Adrenal gland (tissue), 9 donors: ENCODE measurements at regions not wholly inside any gene's neighbourhood (a gene's known extent, or its start where the extent isn't known, plus 50 kb on each side); places are given as distances from the start of the nearest gene placed in this dataset.

Source experiments
- DNase-seq, 7 donors: peaks; one replicate each; pipeline ENCODE4 v3.0.0-alpha.2; 2019 to 2020
- H3K27ac ChIP-seq, 5 donors: fragments of 200-600 bp; sonication (generic) in 4 of 5; 1 replicate in 3 of 5; 2 replicates in 2 of 5; pipeline versions ENCODE4 v1.5.1 to v1.8.0; 2016 to 2020; ENCODE audit warnings: mild to moderate bottlenecking in 1 of 5
- H3K27me3 ChIP-seq: fragments of 200-600 bp; 2 replicates; pipeline ENCODE4 v1.8.0; 2021
- H3K36me3 ChIP-seq, 2 donors: fragments of 200-600 bp; replicated peaks in 1 of 2; 1 replicate in 1 of 2; 2 replicates in 1 of 2; pipeline versions ENCODE4 v1.5.1 to v1.8.0; 2018 to 2022
- H3K4me1 ChIP-seq, 2 donors: fragments of 200-600 bp; replicated peaks in 1 of 2; 1 replicate in 1 of 2; 2 replicates in 1 of 2; pipeline versions ENCODE4 v1.5.1 to v1.8.0; 2018 to 2021
- H3K4me3 ChIP-seq, 4 donors: fragments of 200-600 bp; sonication (generic) in 3 of 4; one replicate each; pipeline ENCODE4 v1.5.1; 2016 to 2018
- H3K9me3 ChIP-seq, 3 donors: fragments of 200-600 bp; sonication (generic) in 1 of 3; replicated peaks in 1 of 3; 1 replicate in 2 of 3; 2 replicates in 1 of 3; pipeline versions ENCODE4 v1.5.1 to v1.8.0; 2016 to 2021
- CTCF ChIP-seq, 6 experiments: fragments of 450-650 bp in 4 of 6; fragments of 200-600 bp in 2 of 6; sonication (generic) in 1 of 6; IDR thresholded peaks; 1 replicate in 5 of 6; 2 replicates in 1 of 6; pipeline versions ENCODE4 v1.5.1 to v1.8.0; 2016 to 2021; ENCODE audit warnings: antibody characterized with exemption in 6 of 6, mild to moderate bottlenecking in 2 of 6, moderate library complexity in 1 of 6
- POLR2A ChIP-seq, 2 donors: fragments of 450-650 bp; IDR thresholded peaks; one replicate each; pipeline ENCODE4 v1.6.1; 2017; ENCODE audit warnings: antibody characterized with exemption in 2 of 2, mild to moderate bottlenecking in 2 of 2, moderate library complexity in 1 of 2
- WGBS, 4 donors: extraction: QIAGEN DNeasy Blood & Tissue Kit in 2 of 4; methylation state at CpG; one replicate each; pipeline versions ENCODE4 v1.1.5 to v1.1.7; 2013 to 2017; 5-methylcytosine and 5-hydroxymethylcytosine counted together
- intact Hi-C, 2 donors: fragments of 100-400 bp; cut with DNase I; formaldehyde crosslinking; loops; one replicate each; pipeline versions ENCODE4 v1.14.1 to v1.15.0; 2022 to 2023
- donor health status: healthy with polysubstance abuse.
- donor health status: Bipolar disorder and iron deficiency.
- donor health status: DM: yes; HTN: yes; CAD: no.
- donor health status: DM: no; HTN: no; CAD: no.
- donor health status: DM: no; HTN: no; CAD: no.

GRCh38 chrX:130555341-130555740 lies 153.6 kb downstream of the RBMX2 start:
- Histone ChIP-seq H3K4me1 (no peaks in the 10 kb centered on the region), H3K27me3 (peaks cover 11% of the 10 kb centered on the region), H3K4me3 (no peak overlapping the region), H3K36me3 (no peaks in the 10 kb centered on the region), H3K9me3 (no peaks in the 10 kb centered on the region), H3K27ac (no peak overlapping the region)
- TF ChIP-seq POLR2A (IDR thresholded peaks at IDR 0.05), result no peak
- TF ChIP-seq CTCF (IDR thresholded peaks at IDR 0.05), result no peak
- WGBS, 4 donors, result 59 to 72% (median 69%) methylated on average over 3 of the region's 3 CpGs
- DNase-seq, result no peak
- intact Hi-C loops, result no loop called here

GRCh38 chrX:130555757-130556156 lies 154.0 kb downstream of the RBMX2 start:
- H3K27me3 ChIP-seq, result peaks cover 11% of the 10 kb centered on the region
- H3K4me3 ChIP-seq, result no peak overlapping the region
- no peaks in the 10 kb centered on the region for H3K9me3 ChIP-seq
- TF ChIP-seq POLR2A (IDR thresholded peaks at IDR 0.05) (no peak), CTCF (IDR thresholded peaks at IDR 0.05) (no peak)
- DNase-seq, result no peak
- no peaks in the 10 kb centered on the region for H3K4me1 ChIP-seq
- no peak overlapping the region for H3K27ac ChIP-seq
- H3K36me3 ChIP-seq, result no peaks in the 10 kb centered on the region
- intact Hi-C loops, result no loop called here
- 44 to 51% (median 46%) methylated on average over 3 of the region's 3 CpGs for WGBS, 4 donors

- Histone ChIP-seq H3K9me3 (no peaks in the 10 kb centered on the region), H3K4me3 (no peak overlapping the region), H3K27me3 (peaks cover 19% of the 10 kb centered on the region), H3K36me3 (no peaks in the 10 kb centered on the region), H3K27ac (no peak overlapping the region), H3K4me1 (no peaks in the 10 kb centered on the region)
- 92 to 100% (median 94%) methylated on average over 1 of the region's 1 CpG for WGBS, 4 donors
- intact Hi-C loops, result no loop called here
- TF ChIP-seq POLR2A (IDR thresholded peaks at IDR 0.05) (no peak), CTCF (IDR thresholded peaks at IDR 0.05) (no peak)
- DNase-seq, result no peak
Measured at GRCh38 chrX:130556951-130557350, 155.2 kb downstream of the RBMX2 start.

- H3K9me3 ChIP-seq, result no peaks in the 10 kb centered on the region
- 56 to 84% (median 67%) methylated on average over 4 to 5 of the region's 5 CpGs for WGBS, 4 donors
- H3K27me3 ChIP-seq, result peaks cover 11% of the 10 kb centered on the region
- no peak for DNase-seq
- no peak overlapping the region for H3K4me3 ChIP-seq
- no peaks in the 10 kb centered on the region for H3K4me1 ChIP-seq
- H3K36me3 ChIP-seq, result no peaks in the 10 kb centered on the region
- intact Hi-C loops, result no loop called here
- no peak overlapping the region for H3K27ac ChIP-seq
- TF ChIP-seq CTCF (IDR thresholded peaks at IDR 0.05) (no peak), POLR2A (IDR thresholded peaks at IDR 0.05) (no peak)
Measured at GRCh38 chrX:130560544-130560943, 158.8 kb downstream of the RBMX2 start.
